SK-N-SH treated with all-trans-retinoic acid at 6 μM for 48 hours (cell line): ENCODE measurements at regions not wholly inside any gene's neighbourhood (a gene's known extent, or its start where the extent isn't known, plus 50 kb on each side); places are given as distances from the start of the nearest gene placed in this dataset.

Source experiments
- ARNTL ChIP-seq: fragments of 450-650 bp; formaldehyde crosslinking; IDR thresholded peaks from 2 replicates; pipeline ENCODE4 v1.5.0; 2020; ENCODE audit warnings: low read depth, mild to moderate bottlenecking, moderate library complexity, borderline replicate concordance
- PPARA ChIP-seq: fragments of 250-450 bp; sonication (Bioruptor Pico); IDR thresholded peaks from 2 replicates; pipeline ENCODE4 v1.5.0; 2020; ENCODE audit warnings: mild to moderate bottlenecking, borderline replicate concordance
- ZC3H10 ChIP-seq: fragments of 250-450 bp; sonication (Bioruptor Pico); IDR thresholded peaks from 2 replicates; pipeline ENCODE4 v1.5.1; 2021; ENCODE audit warnings: mild to moderate bottlenecking, moderate library complexity
- ZNF565 ChIP-seq: fragments of 450-650 bp; formaldehyde crosslinking; conservative IDR thresholded peaks from 2 replicates; pipeline ENCODE4 v1.5.0; 2020; ENCODE audit warnings: low read depth, mild to moderate bottlenecking, moderate library complexity
- TF ChIP-seq, protein P1 (sequence below): fragments of 250-450 bp; sonication (Bioruptor Pico); IDR thresholded peaks from 2 replicates; pipeline ENCODE4 v1.8.0; 2020; ENCODE audit warnings: mild to moderate bottlenecking, moderate library complexity, borderline replicate concordance
- TF ChIP-seq, protein P2 (sequence below): fragments of 250-450 bp; sonication (Bioruptor Pico); IDR thresholded peaks from 2 replicates; pipeline ENCODE4 v1.5.1; 2020; ENCODE audit warnings: low read depth, mild to moderate bottlenecking, moderate library complexity

DNA sequence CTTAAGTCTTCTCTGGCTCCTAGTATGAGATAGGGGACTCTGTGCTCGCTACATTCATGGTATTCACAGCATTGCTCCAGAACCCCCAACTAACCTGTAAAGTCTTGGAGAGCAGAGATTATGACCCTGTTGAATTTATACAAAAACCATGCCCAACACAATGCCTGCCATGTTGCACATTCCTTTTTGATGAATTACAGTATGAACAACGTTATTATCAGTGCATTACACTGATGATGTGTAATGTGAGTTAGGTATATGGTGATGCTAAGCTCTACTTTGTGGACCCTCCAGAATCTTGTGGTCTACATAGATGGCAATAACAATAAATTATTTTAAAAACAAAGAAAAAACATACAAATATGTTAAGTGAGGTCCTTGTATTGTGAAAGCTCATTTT is 64.3 kb downstream of the EOMES start:
- TF ChIP-seq ZC3H10 (CRISPR knock-in tag) (no peak), ARNTL (CRISPR knock-in tag) (no peak), PPARA (CRISPR knock-in tag) (no peak), ZNF565 (CRISPR knock-in tag) (no peak)
- TF ChIP-seq, protein P1, sequence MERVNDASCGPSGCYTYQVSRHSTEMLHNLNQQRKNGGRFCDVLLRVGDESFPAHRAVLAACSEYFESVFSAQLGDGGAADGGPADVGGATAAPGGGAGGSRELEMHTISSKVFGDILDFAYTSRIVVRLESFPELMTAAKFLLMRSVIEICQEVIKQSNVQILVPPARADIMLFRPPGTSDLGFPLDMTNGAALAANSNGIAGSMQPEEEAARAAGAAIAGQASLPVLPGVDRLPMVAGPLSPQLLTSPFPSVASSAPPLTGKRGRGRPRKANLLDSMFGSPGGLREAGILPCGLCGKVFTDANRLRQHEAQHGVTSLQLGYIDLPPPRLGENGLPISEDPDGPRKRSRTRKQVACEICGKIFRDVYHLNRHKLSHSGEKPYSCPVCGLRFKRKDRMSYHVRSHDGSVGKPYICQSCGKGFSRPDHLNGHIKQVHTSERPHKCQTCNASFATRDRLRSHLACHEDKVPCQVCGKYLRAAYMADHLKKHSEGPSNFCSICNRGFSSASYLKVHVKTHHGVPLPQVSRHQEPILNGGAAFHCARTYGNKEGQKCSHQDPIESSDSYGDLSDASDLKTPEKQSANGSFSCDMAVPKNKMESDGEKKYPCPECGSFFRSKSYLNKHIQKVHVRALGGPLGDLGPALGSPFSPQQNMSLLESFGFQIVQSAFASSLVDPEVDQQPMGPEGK (CRISPR knock-in tag), result no peak
- TF ChIP-seq, protein P2, sequence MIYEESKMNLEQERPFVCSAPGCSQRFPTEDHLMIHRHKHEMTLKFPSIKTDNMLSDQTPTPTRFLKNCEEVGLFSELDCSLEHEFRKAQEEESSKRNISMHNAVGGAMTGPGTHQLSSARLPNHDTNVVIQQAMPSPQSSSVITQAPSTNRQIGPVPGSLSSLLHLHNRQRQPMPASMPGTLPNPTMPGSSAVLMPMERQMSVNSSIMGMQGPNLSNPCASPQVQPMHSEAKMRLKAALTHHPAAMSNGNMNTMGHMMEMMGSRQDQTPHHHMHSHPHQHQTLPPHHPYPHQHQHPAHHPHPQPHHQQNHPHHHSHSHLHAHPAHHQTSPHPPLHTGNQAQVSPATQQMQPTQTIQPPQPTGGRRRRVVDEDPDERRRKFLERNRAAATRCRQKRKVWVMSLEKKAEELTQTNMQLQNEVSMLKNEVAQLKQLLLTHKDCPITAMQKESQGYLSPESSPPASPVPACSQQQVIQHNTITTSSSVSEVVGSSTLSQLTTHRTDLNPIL (CRISPR knock-in tag), result no peak
